IMR-90 (cell line): ENCODE measurements at regions not wholly inside any gene's neighbourhood (a gene's known extent, or its start where the extent isn't known, plus 50 kb on each side); places are given as distances from the start of the nearest gene placed in this dataset.

ENCODE experiments used
- CEBPB ChIP-seq: IDR thresholded peaks from 2 replicates; pipeline ENCODE4 v1.6.1; 2012; ENCODE audit warnings: low read depth, low read length, improper control_type of control experiment
- CHD1 ChIP-seq: IDR thresholded peaks from 2 replicates; pipeline ENCODE4 v1.6.1; 2012; ENCODE audit warnings: low read depth, low read length, improper control_type of control experiment
- MAFK ChIP-seq: IDR thresholded peaks from 2 replicates; pipeline ENCODE4 v1.6.1; 2012; ENCODE audit warnings: low read depth, low read length, improper control_type of control experiment
- MXI1 ChIP-seq: IDR thresholded peaks from 2 replicates; pipeline ENCODE4 v1.6.1; 2012; ENCODE audit warnings: low read depth, mild to moderate bottlenecking, low read length, moderate library complexity, borderline replicate concordance
- POLR2A ChIP-seq: IDR thresholded peaks from 2 replicates; pipeline ENCODE4 v1.6.1; 2012; ENCODE audit warnings: mild to moderate bottlenecking, low read depth, low read length
- RAD21 ChIP-seq: IDR thresholded peaks from 2 replicates; pipeline ENCODE4 v1.6.1; 2012; ENCODE audit warnings: low read length, improper control_type of control experiment
- RCOR1 ChIP-seq: IDR thresholded peaks from 2 replicates; pipeline ENCODE4 v1.6.1; 2012; ENCODE audit warnings: mild to moderate bottlenecking, low read length, improper control_type of control experiment; ENCODE audit not compliant: insufficient replicate concordance
- RFX5 ChIP-seq: IDR thresholded peaks from 2 replicates; pipeline ENCODE4 v1.8.0; 2012; ENCODE audit warnings: low read depth, mild to moderate bottlenecking, low read length, moderate library complexity
- SMC3 ChIP-seq: fragments of 150-350 bp; IDR thresholded peaks from 2 replicates; pipeline ENCODE4 v1.6.1; 2016; ENCODE audit warnings: low read depth, mild to moderate bottlenecking, antibody characterized with exemption, low read length, moderate library complexity
- TF ChIP-seq, protein P1 (sequence below): conservative IDR thresholded peaks from 2 replicates; pipeline ENCODE4 v1.5.1; 2012; ENCODE audit warnings: mild to moderate bottlenecking, low read depth, low read length, improper control_type of control experiment

DNA sequence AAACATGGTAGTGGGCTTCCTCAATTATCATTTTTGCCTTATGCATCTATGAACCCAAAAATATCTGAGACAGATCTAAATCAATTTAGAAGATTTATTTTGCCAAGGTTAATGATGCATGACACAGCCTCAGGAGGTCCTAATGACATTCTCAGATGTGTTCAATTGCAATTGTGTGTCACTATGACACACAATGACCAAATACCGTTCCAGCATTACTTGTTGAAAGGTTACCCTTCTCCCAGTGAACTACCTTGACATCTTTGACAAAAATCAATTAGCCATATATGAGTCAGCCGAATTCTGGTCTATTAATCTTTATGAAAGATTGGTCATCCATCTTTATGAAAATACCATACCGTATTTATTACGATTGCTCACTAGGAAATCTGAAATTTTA, 592.5 kb upstream of the GJE1 start:
- TF ChIP-seq, protein P1, sequence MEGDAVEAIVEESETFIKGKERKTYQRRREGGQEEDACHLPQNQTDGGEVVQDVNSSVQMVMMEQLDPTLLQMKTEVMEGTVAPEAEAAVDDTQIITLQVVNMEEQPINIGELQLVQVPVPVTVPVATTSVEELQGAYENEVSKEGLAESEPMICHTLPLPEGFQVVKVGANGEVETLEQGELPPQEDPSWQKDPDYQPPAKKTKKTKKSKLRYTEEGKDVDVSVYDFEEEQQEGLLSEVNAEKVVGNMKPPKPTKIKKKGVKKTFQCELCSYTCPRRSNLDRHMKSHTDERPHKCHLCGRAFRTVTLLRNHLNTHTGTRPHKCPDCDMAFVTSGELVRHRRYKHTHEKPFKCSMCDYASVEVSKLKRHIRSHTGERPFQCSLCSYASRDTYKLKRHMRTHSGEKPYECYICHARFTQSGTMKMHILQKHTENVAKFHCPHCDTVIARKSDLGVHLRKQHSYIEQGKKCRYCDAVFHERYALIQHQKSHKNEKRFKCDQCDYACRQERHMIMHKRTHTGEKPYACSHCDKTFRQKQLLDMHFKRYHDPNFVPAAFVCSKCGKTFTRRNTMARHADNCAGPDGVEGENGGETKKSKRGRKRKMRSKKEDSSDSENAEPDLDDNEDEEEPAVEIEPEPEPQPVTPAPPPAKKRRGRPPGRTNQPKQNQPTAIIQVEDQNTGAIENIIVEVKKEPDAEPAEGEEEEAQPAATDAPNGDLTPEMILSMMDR = no peak
- TF ChIP-seq POLR2A = no peak
- TF ChIP-seq MXI1 = no peak
- no peak for TF ChIP-seq CEBPB
- no peak for TF ChIP-seq RAD21
- TF ChIP-seq RCOR1 = no peak
- no peak for TF ChIP-seq RFX5
- TF ChIP-seq MAFK = no peak
- TF ChIP-seq CHD1 = no peak
- no peak for TF ChIP-seq SMC3
